SKM-1 (cell line): ENCODE measurements at regions not wholly inside any gene's neighbourhood (a gene's known extent, or its start where the extent isn't known, plus 50 kb on each side); places are given as distances from the start of the nearest gene placed in this dataset.
"Not testable (repeated sequence)": the region's sequence is repeated elsewhere in the genome, so short reads cannot be mapped to it uniquely, and the experiment has no call there.

ENCODE experiments used
- DNase-seq: peaks from one replicate; lab custom pipeline; 2025; ENCODE audit not compliant: unreplicated experiment; lab: John Stamatoyannopoulos, UW

DNA sequence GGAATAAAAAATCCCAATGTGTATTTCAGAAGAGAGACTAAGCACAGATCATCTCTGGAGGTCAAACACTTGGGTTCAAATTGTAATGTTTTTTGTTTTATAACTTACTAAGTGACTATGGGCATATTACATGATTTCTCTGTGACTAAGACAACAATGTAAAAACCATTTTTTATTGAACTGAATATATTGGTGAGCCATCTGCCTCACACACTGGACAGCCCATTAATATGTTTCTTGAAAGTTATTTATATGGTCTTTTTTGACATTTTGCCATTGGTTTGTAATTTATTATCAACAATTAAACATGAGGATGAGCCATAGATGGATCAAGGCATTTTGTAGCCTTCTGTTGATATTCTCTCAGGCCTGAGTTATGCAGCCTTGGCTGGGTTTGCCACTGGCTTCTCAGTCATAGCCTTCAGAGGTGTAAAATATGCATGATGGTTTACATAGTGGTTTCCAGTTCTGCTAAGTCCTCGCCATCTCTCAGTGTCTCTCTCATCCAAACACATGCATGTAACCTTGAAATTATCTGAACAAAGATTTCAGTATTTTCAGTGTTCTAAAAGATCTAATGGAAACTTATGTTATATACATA lies 997.2 kb downstream of the DIPK2A start:
- DNase-seq, result no peak

DNA sequence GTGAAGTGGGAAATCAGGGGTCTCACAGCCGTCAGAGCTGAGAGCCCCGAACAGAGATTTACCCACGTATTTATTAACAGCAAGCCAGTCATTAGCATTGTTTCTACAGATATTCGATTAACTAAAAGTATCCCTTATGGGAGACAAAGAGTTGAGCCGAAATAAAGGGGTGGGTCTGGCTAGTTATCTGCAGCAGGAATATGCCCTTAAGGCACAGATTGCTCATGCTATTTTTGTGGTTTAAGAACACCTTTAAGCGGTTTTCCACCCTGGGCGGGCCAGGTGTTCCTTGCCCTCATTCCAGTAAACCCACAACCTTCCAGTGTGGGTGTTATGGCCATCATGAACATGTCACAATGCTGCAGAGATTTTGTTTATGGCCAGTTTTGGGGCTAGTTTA lies 1012.9 kb downstream of the DIPK2A start:
- not testable (repeated sequence) for DNase-seq

DNA sequence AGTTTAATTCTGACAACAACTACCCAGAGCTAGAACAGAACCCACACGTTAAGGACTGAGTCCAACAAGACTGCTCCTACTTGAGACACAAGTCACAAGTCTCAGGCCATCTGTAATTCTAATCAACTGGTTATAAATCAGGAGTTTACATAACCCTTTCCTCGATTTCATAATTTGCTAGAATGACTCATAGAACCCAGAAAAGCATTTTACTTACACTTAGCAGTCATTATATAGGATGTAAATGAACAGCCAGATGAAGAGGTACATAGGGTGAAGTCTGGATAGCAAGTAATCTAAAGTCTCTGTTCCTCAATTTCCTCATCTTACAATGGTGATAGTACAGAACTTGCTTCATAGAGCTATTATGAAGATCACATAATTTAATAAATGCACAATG lies 1018.2 kb downstream of the DIPK2A start:
- DNase-seq, result no peak

DNA sequence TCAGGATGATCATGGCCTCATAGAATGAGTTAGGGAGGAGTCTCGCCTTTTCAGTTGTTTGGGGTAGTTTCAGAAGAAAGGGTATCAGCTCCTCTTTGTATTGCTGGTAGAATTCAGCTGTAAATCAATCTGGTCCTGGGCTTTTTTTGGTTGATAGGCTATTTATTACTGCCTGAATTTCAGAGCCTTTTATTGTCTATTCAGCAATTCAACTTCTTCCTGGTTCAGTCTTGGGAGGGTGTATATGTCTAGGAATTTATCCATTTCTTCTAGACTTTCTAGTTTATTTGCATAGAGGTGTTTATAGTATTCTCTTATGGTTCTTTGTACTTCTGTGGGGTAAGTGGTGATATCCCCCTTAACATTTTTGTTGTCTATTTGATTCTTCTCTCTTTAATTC lies 1024.2 kb downstream of the DIPK2A start:
- DNase-seq, result no peak

DNA sequence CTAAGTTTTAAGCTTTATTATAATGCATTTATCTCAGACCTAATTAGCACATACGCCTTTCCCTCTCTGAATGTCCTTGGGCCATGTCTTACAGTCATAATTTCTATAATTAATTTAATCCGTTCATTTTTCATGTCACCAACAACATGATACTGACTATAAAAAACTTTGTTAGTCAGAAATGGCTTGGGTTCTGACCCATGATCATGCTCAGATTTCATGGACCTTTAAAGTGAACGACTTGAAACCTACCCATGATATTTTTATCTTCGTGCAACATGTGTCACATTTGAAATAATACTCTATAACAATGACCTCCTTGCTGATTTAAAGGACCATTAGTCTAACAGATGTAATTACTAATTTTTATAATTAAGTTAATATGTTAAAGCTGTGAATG lies 1033.8 kb downstream of the DIPK2A start:
- no peak for DNase-seq

DNA sequence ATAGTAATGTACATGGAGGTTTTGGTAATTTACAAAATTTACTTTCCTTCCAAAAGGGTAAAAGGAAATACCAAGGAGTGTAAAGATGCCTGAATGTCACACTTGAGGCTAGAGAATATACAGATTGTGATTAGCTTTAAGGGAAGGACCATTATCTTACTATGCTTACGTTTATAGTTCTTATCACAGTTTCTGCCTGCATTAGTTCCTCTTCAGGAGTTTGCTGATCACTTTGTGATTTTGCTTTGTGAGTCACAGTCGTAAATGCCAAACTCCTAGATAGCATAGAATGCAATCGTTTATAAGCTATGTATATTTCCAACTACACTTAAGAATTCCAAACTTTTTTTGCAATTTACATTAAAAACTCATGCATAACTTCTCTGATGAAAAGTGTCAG lies 1034.6 kb downstream of the DIPK2A start:
- no peak for DNase-seq

DNA sequence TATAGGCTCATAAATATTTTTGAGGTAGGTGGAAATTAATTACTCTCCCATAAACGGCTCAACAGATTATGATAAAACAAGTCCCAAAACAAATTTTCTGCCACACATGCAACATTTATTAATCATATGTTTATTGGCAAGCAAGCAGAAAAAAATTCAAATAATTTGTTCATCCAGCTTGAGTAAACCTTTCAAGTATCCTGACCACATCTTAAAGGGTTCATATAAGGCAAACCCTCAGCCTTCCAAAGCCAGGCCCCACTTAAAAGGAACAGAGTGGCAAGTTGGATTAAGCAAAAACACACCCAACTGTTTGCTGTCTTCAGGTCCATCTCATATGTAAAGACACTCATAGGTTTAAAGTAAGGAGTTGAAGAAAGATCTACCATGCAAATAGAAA lies 1042.3 kb downstream of the DIPK2A start:
- DNase-seq, result no peak

DNA sequence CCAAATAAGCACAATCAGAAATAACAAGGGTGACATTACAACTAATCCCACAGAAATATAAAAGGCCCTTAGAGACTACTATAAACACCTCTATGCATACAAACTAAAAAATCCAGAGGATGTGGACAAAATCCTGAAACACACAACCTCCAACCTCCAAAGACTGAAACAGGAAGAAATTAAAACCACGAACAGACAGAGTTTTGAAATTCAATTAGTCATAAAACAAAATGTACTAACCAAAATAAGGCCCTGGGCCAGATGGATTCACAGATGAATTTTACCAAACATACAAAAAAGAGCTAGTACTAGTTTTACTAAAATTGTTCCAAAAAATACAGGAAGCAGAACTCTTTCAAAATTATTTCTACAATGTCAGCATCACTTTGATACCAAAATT lies 1043.6 kb downstream of the DIPK2A start:
- DNase-seq, result no peak

DNA sequence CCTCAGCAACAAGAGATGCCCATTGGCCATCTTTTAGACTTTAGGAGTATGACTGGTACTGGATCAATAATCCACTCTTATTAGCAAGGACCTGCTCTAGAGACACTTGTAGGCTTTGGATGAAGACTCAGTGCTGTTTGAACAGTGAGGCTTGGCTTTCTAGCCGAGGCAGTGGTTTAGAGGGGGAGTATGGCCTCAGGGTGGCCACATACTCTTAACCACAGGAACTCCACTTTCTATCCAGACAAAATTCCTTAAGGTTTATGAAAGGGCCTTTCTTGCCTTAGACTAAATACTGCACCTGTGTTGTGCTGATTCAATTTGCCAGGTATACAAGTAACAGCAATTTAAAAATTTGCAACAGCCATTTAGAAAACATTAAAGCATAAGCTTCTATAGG lies 1046.3 kb downstream of the DIPK2A start:
- DNase-seq, result no peak

DNA sequence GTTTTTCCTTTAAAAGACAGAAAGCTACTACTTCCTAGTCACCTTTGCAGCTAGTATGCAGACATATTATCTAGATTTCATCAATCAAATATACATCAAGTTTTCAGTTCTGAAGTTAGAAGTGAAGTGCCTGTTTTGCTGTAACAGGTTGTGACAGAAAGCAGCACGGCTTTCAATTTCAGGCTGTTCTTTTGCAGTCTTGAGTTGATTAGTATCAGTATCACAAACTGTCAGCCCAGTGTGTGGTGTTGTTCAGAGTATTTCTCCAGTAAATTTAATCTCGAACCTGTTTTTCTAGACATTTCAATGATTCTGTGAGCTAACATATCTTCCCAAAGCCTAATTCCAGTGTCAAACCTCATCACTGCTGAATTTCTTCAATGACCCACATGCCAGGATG lies 1050.8 kb downstream of the DIPK2A start:
- no peak for DNase-seq

DNA sequence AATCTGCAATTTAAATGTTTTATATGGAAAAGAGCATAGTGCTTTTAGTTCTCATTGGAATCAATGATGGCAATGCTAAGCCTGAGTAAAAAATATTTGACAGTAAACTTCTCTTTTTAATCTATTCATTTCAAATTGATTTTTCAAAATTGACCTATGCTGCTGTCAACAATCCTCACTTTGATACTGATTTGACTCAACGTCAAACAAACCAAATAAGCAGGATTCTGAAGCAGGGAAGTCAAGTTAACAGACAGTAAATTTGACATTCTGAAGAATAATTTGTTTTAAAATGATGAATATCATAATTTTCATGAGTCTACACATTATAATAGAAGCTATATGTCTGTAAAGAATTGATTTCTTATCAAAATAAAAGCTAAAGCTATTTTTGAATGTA lies 1053.1 kb downstream of the DIPK2A start:
- DNase-seq, result no peak

DNA sequence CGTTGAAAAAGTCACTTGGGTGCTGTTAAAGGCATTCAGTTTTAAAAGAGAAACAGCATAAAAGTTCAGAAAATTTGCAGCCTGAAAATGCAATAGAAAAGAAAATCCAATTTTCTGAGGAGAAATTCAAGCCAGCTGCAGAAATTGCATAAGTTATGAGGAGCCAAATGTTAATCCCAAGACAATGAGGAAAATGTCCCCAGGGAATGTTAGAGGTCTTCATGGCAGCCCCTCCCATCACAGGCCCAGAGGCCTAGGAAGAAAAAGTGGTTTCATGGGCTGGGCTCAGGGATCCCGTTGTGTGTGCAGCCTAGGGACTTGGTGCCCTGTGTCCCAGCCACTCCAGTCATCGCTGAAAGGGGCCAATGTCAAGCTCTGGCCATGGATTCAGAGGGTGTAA lies 1055.6 kb downstream of the DIPK2A start:
- DNase-seq, result not testable (repeated sequence)

DNA sequence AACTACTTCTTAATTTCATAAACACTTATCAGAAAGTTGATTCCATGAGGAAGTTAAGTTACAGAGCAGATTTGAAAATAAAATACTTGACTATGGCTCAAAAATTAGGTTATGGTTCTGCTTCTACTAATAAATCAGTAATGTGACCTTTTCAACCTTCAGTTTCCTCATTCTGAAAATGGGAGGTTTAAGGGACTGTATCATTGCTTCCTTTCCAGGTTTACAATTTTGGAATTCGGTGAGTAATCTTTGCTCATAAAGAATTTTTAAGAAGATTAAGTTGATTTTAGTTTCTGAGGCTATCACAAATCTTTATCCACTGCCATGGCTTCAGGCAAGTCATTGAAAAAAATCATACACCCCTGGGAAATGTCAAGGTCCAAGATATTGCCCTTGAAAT lies 1061.2 kb downstream of the DIPK2A start:
- DNase-seq, result no peak

DNA sequence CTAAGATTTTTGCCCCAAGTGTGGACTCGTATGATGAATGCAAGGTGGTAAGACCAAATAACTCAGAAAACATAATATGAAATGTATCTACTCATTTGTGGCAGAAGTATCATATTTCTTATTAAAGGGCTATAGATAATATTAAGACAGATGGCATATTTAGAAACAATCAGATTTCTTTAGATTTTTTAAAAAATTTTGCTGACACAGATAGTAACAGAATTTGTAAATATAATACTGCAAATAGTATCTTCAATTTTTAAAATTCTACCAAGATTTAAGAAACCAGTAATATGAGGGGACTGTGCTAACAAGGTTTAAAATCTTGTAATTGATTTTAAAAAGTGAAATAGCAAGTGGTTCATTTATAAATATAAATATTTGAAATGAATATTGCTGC lies 1064.1 kb downstream of the DIPK2A start:
- DNase-seq, result no peak

DNA sequence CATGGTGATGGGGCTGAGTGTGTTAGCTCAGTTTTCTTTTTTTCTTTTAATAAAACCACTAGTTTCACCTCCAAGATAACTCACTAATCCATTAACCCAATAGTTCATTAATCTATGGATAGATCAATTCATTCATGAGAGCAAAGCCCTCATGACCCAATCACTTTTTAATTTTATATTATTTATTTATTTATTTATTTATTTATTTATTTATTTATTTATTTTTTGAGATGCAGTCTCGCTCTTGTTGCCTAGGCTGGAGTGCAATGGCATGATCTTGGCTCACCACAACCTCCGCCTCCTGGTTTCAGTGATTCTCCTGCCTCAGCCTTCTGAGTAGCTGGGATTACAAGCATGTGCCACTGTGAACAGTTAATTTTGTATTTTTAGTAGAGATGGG lies 1082.4 kb downstream of the DIPK2A start:
- DNase-seq, result not testable (repeated sequence)

DNA sequence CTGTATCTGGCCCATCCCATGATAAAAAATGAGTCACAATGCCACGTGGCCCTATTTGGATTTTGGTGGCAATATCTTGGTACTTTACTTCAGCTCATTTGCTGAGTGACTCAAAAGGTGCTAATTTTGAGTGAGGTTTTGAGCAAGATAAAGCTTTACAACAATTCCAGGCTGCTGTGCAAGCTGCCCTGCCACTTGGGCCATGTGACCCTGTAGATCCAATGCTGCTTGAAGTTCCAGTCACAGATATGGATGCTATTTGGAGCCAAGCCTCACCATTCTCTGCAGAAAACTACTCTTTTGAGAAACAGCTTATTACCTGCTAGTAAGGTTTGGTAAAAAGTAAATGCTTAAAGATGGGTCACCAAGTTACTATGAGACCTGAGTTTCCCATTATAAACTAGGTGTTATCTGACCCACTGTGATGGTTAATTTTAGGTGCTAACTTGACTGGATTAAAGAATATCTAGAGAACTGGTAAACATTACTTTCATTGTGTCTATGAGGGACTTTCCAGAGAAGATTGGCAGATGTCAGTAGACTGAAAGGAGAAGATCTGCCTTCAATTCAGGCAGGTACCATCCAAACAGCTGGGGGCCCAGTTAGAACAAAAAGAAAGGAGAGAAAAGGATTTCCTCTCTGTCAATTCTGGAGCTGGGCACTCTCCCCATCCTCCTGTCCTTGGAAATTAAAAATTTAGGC lies 1083.9 kb downstream of the DIPK2A start:
- no peak for DNase-seq

DNA sequence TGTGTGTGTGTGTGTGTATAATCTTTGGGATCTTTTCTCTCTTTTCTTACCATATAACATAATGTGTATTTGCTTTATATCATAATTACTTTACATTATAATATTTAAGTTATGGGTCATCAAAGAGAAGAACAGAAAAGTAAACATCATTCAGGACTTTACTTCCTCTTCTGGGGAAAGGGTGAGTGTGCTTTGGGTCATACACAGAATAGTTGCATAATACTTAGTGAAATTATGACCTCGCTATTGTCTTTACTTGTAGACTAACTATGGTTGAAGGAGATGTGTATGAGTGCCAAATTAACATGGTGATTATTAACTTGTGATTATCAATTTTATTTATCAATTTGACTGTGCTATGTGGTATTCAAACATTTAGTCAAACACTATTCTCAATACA lies 1086.9 kb downstream of the DIPK2A start:
- DNase-seq, result peak; percentile 22

DNA sequence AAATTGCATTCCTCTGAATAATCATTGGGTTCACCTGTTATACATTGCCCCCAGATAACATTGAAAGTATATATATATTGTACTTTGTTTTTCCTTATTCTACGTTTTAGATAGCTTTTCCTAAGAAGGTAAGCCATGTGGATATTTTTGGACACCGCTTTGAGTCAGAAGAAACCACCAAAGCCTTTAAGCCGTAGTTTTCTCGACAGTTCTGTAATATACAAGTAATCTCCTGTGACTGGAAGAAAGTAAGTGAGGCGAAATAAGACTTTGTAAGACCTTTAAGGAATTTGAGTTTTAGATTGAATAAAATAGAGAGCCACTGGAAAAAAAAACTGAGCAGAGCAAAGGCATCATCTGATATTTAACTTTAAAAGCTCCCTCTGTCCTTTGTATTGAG lies 1092.0 kb downstream of the DIPK2A start:
- DNase-seq, result no peak

DNA sequence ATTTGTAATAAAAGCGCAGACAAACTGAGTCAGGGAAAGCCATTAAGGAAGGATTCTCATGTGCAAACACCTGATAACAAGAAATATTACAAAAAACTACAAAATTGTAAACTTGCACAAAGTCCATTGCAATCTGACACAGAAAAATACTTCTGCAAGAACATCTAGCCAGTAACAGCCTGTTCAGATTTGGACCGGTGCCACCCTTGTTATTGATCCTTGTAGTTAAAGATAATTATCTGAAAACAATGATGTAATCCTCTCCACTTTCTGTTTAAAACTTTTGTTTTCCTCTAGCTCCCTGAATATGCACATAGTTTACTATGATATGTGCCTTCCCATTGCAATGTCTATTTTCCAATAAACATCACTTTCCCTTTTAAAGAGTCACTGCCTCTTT lies 1090.2 kb downstream of the PLOD2 start:
- no peak for DNase-seq

DNA sequence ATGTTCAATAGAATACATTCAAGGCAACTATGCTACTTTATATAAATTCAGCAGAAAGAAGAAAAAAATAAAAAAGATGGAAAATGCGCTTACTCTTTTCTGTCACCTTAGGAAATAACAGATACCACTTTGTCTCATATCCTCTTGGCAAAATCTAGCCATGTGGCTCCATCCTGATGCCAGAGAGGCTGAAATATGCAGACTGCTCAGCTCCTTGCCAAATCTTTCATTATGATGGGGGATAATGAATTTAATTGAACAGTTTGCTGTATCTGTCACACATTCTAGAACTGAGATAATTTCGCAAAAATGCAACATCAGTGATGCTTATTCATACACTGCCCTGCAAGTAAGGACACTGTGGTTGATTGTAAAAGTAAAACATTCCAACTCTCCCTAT lies 1081.5 kb downstream of the PLOD2 start:
- no peak for DNase-seq

DNA sequence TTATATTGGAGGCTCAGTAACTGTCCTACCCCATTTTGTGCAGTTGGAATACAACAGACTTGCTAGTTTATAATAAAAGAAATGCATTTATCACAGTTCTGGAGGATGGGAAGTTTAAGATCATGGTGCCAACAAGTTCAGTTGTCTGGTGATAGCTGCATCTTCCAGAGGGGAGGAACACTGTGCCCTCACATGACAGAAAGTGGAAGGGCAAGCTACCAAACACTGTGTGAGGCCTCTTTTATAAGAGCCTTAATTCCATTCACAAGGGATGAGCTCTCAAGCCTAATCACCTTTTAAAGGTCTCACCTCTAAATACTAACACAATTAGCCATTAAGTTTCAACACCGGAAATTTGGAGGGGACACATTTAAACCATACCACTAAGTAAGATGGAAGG lies 1073.9 kb downstream of the PLOD2 start:
- DNase-seq, result no peak

DNA sequence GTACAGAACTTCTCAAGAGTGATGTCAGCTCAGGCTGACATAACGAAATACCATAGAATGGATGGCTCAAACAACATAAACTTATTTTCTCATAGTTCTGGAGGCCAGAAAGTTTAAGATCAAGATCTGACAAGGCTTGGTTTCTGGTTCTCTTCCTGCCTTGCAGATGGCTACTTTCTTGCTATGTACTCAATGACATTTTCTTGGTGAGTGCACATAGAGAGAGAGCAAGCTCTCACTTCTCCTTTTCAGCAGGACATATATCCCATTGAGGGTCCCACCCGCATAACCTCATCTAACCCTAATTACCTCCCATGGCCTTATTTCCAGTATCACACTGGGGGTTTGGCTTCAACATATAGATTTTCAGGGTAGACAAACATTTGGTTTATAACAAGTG lies 1072.1 kb downstream of the PLOD2 start:
- DNase-seq, result no peak

DNA sequence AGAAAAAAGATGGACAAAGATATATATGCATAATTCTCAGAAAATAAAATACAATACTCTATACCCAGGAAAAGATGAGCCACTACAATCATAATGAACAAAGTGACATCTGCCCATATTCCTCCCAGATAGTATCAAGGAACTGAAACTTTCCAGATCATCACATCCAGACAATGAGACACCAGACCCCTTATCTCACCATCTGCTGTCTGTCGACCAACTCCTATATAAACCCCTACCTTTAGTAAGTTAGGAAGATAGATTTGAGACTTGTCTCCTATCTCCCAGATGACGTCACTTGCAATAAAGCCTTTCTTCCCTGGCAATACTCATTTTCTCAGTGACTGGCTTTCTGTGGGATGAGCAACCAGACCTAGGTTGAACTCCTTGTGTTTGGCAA lies 1071.6 kb downstream of the PLOD2 start:
- DNase-seq, result no peak
